ENCODE measurements at regions not wholly inside any gene's neighbourhood (a gene's known extent, or its start where the extent isn't known, plus 50 kb on each side); places are given as distances from the start of the nearest gene placed in this dataset.

DNA sequence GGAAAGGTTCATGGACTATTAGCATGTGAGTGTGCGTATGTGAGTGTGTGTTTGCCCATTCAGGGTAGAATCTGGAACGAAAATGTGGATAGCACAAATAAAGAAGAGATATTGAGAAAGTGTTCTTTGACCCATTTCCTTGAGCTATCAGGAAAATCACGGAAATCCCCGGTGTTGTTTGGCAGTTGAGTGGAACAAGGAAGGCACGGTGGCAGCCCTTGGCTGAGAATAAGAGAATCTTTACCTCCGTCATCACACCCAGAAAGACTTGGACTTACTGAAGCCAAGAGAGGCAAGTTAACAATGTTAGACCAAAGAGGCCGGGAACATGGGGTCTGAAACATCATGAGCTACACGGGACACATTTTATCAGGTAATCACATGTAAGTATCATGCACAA lies 588.9 kb upstream of the BTBD3 start:
- no peak overlapping the region for H3K9ac ChIP-seq (ENCODE audit: control insufficient read depth, insufficient read depth, low read length)
- H2AFZ ChIP-seq (ENCODE audit: control insufficient read depth, low read depth, low read length), result no peak overlapping the region
- no peak overlapping the region for H3K4me3 ChIP-seq
- no peaks in the 10 kb centered on the region for H3K9me3 ChIP-seq (replicated peaks; ENCODE audit: control insufficient read depth, insufficient read depth, low read length)
- H3K4me1 ChIP-seq (ENCODE audit: control insufficient read depth, insufficient read depth, low read length), result no peaks in the 10 kb centered on the region
- ATAC-seq (no peak), FAIRE-seq (no peak), DNase-seq (ENCODE audit: low read depth, low spot score) (no peak)
- BruUV-seq (replicated peaks), result no TSS peak
- no peak overlapping the region for H3K4me2 ChIP-seq (ENCODE audit: control insufficient read depth, insufficient read depth)
- no peaks in the 10 kb centered on the region for H3K27me3 ChIP-seq (replicated peaks in 1 of 2; ENCODE audit: control insufficient read depth in 2 of 2, insufficient read depth in 2 of 2, low read length in 1 of 2)
- ChIA-PET SMC1A (ENCODE audit: uncharacterized antibody, unreplicated experiment) (interaction anchor here (1.1 to 2.2 kb wide), 6 partner anchors 11 to 22 kb away, joined by 3 to 11 read pairs (median 4); no protein-coding TSS in a partner anchor), RAD21 (ENCODE audit: unreplicated experiment) (interaction anchor here (0.5 kb wide), 1 partner anchor 13 kb away, joined by 5 read pairs; no protein-coding TSS in a partner anchor), POLR2A (no interaction called here), CTCF (interaction anchor here (0.6 to 1.9 kb wide), 3 partner anchors 12 to 74 kb away, joined by 3 to 5 read pairs (median 4); no protein-coding TSS in a partner anchor)
- TF ChIP-seq ZZZ3 (IDR thresholded peaks at IDR 0.05; ENCODE audit: control insufficient read depth, insufficient read length, low read depth) (no peak), DPF2 (IDR thresholded peaks at IDR 0.05) (no peak), RCOR1 (conservative IDR thresholded peaks at IDR 0.05; ENCODE audit: low read depth, low read length) (no peak), SMARCA5 (IDR thresholded peaks at IDR 0.05) (no peak), CHD2 (IDR thresholded peaks at IDR 0.05; ENCODE audit: borderline replicate concordance, low read depth, low read length) (no peak), SP1 (IDR thresholded peaks at IDR 0.05; ENCODE audit: low read depth, low read length) (no peak)
- TF ChIP-seq, protein P1, sequence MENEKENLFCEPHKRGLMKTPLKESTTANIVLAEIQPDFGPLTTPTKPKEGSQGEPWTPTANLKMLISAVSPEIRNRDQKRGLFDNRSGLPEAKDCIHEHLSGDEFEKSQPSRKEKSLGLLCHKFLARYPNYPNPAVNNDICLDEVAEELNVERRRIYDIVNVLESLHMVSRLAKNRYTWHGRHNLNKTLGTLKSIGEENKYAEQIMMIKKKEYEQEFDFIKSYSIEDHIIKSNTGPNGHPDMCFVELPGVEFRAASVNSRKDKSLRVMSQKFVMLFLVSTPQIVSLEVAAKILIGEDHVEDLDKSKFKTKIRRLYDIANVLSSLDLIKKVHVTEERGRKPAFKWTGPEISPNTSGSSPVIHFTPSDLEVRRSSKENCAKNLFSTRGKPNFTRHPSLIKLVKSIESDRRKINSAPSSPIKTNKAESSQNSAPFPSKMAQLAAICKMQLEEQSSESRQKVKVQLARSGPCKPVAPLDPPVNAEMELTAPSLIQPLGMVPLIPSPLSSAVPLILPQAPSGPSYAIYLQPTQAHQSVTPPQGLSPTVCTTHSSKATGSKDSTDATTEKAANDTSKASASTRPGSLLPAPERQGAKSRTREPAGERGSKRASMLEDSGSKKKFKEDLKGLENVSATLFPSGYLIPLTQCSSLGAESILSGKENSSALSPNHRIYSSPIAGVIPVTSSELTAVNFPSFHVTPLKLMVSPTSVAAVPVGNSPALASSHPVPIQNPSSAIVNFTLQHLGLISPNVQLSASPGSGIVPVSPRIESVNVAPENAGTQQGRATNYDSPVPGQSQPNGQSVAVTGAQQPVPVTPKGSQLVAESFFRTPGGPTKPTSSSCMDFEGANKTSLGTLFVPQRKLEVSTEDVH (IDR thresholded peaks at IDR 0.05; ENCODE audit: low read depth, partially characterized antibody), result no peak
- TF ChIP-seq, protein P2, sequence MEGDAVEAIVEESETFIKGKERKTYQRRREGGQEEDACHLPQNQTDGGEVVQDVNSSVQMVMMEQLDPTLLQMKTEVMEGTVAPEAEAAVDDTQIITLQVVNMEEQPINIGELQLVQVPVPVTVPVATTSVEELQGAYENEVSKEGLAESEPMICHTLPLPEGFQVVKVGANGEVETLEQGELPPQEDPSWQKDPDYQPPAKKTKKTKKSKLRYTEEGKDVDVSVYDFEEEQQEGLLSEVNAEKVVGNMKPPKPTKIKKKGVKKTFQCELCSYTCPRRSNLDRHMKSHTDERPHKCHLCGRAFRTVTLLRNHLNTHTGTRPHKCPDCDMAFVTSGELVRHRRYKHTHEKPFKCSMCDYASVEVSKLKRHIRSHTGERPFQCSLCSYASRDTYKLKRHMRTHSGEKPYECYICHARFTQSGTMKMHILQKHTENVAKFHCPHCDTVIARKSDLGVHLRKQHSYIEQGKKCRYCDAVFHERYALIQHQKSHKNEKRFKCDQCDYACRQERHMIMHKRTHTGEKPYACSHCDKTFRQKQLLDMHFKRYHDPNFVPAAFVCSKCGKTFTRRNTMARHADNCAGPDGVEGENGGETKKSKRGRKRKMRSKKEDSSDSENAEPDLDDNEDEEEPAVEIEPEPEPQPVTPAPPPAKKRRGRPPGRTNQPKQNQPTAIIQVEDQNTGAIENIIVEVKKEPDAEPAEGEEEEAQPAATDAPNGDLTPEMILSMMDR (IDR thresholded peaks at IDR 0.05 in 2 of 3, conservative IDR thresholded peaks at IDR 0.05 in 1 of 3; ENCODE audit: control insufficient read depth in 2 of 3, extremely low read depth in 1 of 3, insufficient read depth in 1 of 3, low read depth in 3 of 3, low read length in 3 of 3), result no peak
- TF ChIP-seq, protein P3, sequence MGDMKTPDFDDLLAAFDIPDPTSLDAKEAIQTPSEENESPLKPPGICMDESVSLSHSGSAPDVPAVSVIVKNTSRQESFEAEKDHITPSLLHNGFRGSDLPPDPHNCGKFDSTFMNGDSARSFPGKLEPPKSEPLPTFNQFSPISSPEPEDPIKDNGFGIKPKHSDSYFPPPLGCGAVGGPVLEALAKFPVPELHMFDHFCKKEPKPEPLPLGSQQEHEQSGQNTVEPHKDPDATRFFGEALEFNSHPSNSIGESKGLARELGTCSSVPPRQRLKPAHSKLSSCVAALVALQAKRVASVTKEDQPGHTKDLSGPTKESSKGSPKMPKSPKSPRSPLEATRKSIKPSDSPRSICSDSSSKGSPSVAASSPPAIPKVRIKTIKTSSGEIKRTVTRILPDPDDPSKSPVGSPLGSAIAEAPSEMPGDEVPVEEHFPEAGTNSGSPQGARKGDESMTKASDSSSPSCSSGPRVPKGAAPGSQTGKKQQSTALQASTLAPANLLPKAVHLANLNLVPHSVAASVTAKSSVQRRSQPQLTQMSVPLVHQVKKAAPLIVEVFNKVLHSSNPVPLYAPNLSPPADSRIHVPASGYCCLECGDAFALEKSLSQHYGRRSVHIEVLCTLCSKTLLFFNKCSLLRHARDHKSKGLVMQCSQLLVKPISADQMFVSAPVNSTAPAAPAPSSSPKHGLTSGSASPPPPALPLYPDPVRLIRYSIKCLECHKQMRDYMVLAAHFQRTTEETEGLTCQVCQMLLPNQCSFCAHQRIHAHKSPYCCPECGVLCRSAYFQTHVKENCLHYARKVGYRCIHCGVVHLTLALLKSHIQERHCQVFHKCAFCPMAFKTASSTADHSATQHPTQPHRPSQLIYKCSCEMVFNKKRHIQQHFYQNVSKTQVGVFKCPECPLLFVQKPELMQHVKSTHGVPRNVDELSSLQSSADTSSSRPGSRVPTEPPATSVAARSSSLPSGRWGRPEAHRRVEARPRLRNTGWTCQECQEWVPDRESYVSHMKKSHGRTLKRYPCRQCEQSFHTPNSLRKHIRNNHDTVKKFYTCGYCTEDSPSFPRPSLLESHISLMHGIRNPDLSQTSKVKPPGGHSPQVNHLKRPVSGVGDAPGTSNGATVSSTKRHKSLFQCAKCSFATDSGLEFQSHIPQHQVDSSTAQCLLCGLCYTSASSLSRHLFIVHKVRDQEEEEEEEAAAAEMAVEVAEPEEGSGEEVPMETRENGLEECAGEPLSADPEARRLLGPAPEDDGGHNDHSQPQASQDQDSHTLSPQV (IDR thresholded peaks at IDR 0.05), result no peak
- intact Hi-C loops (cut with micrococcal nuclease; ENCODE audit: unreplicated experiment) (no loop called here), in situ Hi-C loops (cut with MboI) (no loop called here)
- no peak overlapping the region for H3K27ac ChIP-seq (ENCODE audit: control insufficient read depth, insufficient read depth)
- 38% methylated on average over 8 of the region's 8 CpGs for WGBS (ENCODE audit: insufficient coverage, insufficient replicate concordance, low lambda C conversion rate, missing lambda C conversion rate)
- H3K36me3 ChIP-seq (ENCODE audit: control insufficient read depth in 2 of 2, insufficient read depth in 2 of 2, low read length in 1 of 2), result no peaks in the 10 kb centered on the region
- no peaks in the 10 kb centered on the region for H3K79me2 ChIP-seq (ENCODE audit: control insufficient read depth, insufficient read depth, low read length)
- no peaks in the 10 kb centered on the region for H4K20me1 ChIP-seq (ENCODE audit: control insufficient read depth, insufficient read depth)

Measured in GM12878 (cell line).